ENCODE measurements at regions not wholly inside any gene's neighbourhood (a gene's known extent, or its start where the extent isn't known, plus 50 kb on each side); places are given as distances from the start of the nearest gene placed in this dataset.

DNA sequence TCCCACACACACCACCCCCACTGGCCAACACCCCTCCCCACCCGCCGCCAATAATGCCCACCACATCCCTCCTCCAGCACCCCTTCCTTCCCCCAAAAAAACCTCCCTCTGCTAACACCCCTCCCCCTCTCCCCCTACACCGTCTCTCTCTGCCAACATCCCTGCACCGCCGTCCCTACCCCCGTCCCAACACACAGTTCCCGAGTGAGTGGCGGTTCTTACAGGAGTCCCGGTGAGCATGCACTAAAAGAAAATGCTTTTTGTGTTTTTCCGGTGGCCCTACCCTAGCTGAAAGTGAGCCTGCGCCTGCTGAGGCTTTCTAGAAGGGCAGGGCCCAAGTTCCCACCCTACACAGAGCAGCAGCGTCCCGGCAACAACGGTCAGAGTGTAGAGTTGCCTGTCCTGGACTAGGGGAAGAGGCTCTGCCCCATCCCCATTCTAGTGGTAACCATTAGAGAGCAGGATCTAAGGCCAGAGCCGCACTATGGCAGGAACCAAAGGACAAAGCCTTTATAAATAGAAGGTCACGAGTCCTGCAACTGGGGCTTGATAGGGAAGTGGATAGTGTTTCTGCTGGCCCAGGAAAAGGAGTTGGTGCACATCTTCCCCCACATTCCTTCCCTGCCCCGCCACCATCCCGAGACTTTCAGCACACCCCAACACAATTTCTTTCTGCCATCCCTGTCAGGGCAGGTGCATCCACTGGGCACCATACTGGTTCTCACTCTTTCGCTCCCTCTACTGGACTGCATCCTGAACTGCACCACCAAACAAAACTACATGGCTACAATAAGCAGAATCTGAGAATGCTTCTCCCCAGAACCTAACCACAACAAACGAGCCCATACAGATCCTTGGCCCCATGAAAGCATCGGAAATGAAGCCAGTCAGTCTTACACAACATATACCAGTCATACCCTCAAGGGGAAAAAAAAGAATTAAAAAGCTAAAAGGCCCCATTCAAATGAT, 78.1 kb upstream of the PAGE3 start:
- Mint-ChIP-seq H3K27ac (no peak overlapping the region), H3K9me3 (peaks cover 58% of the 10 kb centered on the region)

DNA sequence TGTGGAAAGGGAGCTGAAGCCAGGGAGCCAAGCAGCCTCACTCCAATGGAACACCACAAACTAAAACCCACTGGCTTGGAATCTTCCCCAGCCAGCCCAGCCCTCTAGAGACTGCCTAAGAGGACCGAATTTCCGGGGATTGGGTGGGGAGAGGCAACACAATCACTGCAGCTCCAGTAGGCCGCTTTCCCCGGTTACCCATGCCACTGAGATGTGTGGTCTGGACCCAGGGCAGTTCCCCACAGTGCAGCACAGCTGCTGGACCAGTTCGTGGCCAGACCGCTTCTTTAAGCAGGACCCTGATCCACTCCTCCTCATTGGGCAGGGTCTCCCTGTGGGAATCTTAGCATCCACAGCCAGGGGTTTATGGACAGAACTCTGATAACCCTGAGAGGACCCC, 91.9 kb upstream of the PAGE3 start:
- Mint-ChIP-seq H3K27me3 (ENCODE audit: insufficient read depth, low read depth, poor library complexity) (peaks cover 2% of the 10 kb centered on the region), H3K9me3 (peaks cover 64% of the 10 kb centered on the region), H3K4me3 (no peak overlapping the region)
- TF ChIP-seq STAT1 (IDR thresholded peaks at IDR 0.05; ENCODE audit: unreplicated experiment): no peak
- TF ChIP-seq, protein P1, sequence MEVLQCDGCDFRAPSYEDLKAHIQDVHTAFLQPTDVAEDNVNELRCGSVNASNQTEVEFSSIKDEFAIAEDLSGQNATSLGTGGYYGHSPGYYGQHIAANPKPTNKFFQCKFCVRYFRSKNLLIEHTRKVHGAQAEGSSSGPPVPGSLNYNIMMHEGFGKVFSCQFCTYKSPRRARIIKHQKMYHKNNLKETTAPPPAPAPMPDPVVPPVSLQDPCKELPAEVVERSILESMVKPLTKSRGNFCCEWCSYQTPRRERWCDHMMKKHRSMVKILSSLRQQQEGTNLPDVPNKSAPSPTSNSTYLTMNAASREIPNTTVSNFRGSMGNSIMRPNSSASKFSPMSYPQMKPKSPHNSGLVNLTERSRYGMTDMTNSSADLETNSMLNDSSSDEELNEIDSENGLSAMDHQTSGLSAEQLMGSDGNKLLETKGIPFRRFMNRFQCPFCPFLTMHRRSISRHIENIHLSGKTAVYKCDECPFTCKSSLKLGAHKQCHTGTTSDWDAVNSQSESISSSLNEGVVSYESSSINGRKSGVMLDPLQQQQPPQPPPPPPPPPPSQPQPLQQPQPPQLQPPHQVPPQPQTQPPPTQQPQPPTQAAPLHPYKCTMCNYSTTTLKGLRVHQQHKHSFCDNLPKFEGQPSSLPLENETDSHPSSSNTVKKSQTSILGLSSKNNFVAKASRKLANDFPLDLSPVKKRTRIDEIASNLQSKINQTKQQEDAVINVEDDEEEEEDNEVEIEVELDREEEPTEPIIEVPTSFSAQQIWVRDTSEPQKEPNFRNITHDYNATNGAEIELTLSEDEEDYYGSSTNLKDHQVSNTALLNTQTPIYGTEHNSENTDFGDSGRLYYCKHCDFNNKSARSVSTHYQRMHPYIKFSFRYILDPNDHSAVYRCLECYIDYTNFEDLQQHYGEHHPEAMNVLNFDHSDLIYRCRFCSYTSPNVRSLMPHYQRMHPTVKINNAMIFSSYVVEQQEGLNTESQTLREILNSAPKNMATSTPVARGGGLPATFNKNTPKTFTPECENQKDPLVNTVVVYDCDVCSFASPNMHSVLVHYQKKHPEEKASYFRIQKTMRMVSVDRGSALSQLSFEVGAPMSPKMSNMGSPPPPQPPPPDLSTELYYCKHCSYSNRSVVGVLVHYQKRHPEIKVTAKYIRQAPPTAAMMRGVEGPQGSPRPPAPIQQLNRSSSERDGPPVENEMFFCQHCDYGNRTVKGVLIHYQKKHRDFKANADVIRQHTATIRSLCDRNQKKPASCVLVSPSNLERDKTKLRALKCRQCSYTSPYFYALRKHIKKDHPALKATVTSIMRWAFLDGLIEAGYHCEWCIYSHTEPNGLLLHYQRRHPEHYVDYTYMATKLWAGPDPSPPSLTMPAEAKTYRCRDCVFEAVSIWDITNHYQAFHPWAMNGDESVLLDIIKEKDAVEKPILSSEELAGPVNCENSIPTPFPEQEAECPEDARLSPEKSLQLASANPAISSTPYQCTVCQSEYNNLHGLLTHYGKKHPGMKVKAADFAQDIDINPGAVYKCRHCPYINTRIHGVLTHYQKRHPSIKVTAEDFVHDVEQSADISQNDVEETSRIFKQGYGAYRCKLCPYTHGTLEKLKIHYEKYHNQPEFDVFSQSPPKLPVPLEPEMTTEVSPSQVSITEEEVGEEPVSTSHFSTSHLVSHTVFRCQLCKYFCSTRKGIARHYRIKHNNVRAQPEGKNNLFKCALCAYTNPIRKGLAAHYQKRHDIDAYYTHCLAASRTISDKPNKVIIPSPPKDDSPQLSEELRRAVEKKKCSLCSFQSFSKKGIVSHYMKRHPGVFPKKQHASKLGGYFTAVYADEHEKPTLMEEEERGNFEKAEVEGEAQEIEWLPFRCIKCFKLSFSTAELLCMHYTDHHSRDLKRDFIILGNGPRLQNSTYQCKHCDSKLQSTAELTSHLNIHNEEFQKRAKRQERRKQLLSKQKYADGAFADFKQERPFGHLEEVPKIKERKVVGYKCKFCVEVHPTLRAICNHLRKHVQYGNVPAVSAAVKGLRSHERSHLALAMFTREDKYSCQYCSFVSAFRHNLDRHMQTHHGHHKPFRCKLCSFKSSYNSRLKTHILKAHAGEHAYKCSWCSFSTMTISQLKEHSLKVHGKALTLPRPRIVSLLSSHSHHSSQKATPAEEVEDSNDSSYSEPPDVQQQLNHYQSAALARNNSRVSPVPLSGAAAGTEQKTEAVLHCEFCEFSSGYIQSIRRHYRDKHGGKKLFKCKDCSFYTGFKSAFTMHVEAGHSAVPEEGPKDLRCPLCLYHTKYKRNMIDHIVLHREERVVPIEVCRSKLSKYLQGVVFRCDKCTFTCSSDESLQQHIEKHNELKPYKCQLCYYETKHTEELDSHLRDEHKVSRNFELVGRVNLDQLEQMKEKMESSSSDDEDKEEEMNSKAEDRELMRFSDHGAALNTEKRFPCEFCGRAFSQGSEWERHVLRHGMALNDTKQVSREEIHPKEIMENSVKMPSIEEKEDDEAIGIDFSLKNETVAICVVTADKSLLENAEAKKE (CRISPR knock-in tag; IDR thresholded peaks at IDR 0.05): no peak
- TF ChIP-seq POLR2AphosphoS5 (IDR thresholded peaks at IDR 0.05; ENCODE audit: low read depth): no peak

More for the DNA sequence above, 78.1 kb upstream of the PAGE3 start:
- no peaks in the 10 kb centered on the region for H3F3A ChIP-seq (replicated peaks; ENCODE audit: low read depth)
- peak; percentile 71 for ATAC-seq
- peak; percentile 53 for DNase-seq (ENCODE audit: low spot score)
- H3K27ac ChIP-seq (ENCODE audit: low read depth): no peak overlapping the region
- no peaks in the 10 kb centered on the region for H4K20me1 ChIP-seq (replicated peaks; ENCODE audit: insufficient read depth)
- no peaks in the 10 kb centered on the region for H3K27me3 ChIP-seq (ENCODE audit: insufficient read depth)
- no peak for TF ChIP-seq CREB1 (CRISPR knock-in tag; IDR thresholded peaks at IDR 0.05; ENCODE audit: low read depth)
- TF ChIP-seq STAT1 (IDR thresholded peaks at IDR 0.05; ENCODE audit: unreplicated experiment): no peak
- peak; percentile 49 to 59 for TF ChIP-seq CTCF (conservative IDR thresholded peaks at IDR 0.05; ENCODE audit: low read depth in 2 of 2)
- H3K4me2 ChIP-seq: 0 out of 2 replicates have a peak overlapping the region, but pooled peaks have one; percentile 32
- peaks cover 8% of the 10 kb centered on the region; the same call in 1 of the 2 replicates for H3K4me1 ChIP-seq (ENCODE audit: insufficient read depth)
- H3K36me3 ChIP-seq (ENCODE audit: insufficient read depth): no peaks in the 10 kb centered on the region
- H2AFZ ChIP-seq: no peak overlapping the region
- H3K9me2 ChIP-seq (ENCODE audit: insufficient read depth): no peaks in the 10 kb centered on the region
- Mint-ChIP-seq H3K4me3 (no peak overlapping the region), H3K27me3 (ENCODE audit: insufficient read depth, low read depth, poor library complexity) (peaks cover 7% of the 10 kb centered on the region), H3K36me3 (ENCODE audit: low read depth) (peaks cover 4% of the 10 kb centered on the region; the same call in 2 of the 3 replicates), H3K4me1 (no peaks in the 10 kb centered on the region)
- no peaks in the 10 kb centered on the region for H3K79me2 ChIP-seq (replicated peaks; ENCODE audit: insufficient read depth)
- no peak overlapping the region for H3K4me3 ChIP-seq

More for the DNA sequence above, 91.9 kb upstream of the PAGE3 start:
- Histone ChIP-seq H2AFZ (no peak overlapping the region), H3K4me2 (no peak overlapping the region), H4K20me1 (replicated peaks; ENCODE audit: insufficient read depth) (no peaks in the 10 kb centered on the region), H3K4me1 (ENCODE audit: insufficient read depth) (no peaks in the 10 kb centered on the region), H3K79me2 (replicated peaks; ENCODE audit: insufficient read depth) (no peaks in the 10 kb centered on the region), H3K9me2 (ENCODE audit: insufficient read depth) (no peaks in the 10 kb centered on the region), H3F3A (replicated peaks; ENCODE audit: low read depth) (no peaks in the 10 kb centered on the region), H3K4me3 (no peak overlapping the region), H3K27me3 (ENCODE audit: insufficient read depth) (no peaks in the 10 kb centered on the region), H3K36me3 (ENCODE audit: insufficient read depth) (no peaks in the 10 kb centered on the region), H3K27ac (ENCODE audit: low read depth) (no peak overlapping the region)
- DNase-seq (ENCODE audit: low spot score) (no peak), ATAC-seq (no peak)
- Mint-ChIP-seq H3K4me1 (no peaks in the 10 kb centered on the region), H3K27ac (no peak overlapping the region), H3K36me3 (ENCODE audit: low read depth) (peaks cover 4% of the 10 kb centered on the region; the same call in 2 of the 3 replicates)

All from GM23338 (cell line).